Fibroblast of mammary gland (primary cell): ENCODE measurements at regions not wholly inside any gene's neighbourhood (a gene's known extent, or its start where the extent isn't known, plus 50 kb on each side); places are given as distances from the start of the nearest gene placed in this dataset.

Experiments
- DNase-seq: peaks from one replicate; pipeline ENCODE4 v3.0.0-alpha.2; 2010; ENCODE audit warnings: low read depth
- H3K4me3 ChIP-seq: 2 replicates; pipeline ENCODE4 v1.5.1; 2011; ENCODE audit warnings: low read depth, mild to moderate bottlenecking, low read length, moderate library complexity; ENCODE audit not compliant: control insufficient read depth
- CTCF ChIP-seq: conservative IDR thresholded peaks from 2 replicates; pipeline ENCODE4 v1.5.1; 2011; ENCODE audit warnings: low read depth, low read length, inconsistent platforms; ENCODE audit not compliant: control insufficient read depth, insufficient read depth

- no peak for TF ChIP-seq CTCF
- DNase-seq = no peak
Measured at GRCh38 chr17:65467156-65467555, 94.3 kb downstream of the AXIN2 start.

DNA sequence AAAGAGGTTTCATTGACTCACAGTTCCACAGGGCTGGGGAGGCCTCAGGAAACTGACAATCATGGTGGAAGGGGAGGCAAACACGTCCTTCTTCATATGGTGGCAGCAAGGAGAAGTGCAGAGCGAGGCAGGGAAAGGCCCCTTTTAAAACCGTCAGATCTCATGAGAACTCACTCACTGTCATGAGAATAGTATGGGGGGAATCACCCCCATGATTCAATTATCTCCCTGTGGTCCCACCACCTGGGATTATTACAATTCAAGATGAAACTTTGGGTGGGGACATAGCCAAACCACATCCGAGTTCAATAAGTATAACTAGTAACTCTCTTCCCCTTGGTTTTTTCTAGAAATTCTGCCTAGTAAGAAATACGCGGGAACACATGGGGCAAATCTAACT is 94.9 kb downstream of the AXIN2 start:
- DNase-seq = no peak
- no peak overlapping the region for H3K4me3 ChIP-seq
- no peak for TF ChIP-seq CTCF

More at GRCh38 chr17:65467156-65467555, 94.3 kb downstream of the AXIN2 start:
- H3K4me3 ChIP-seq = no peak overlapping the region

DNA sequence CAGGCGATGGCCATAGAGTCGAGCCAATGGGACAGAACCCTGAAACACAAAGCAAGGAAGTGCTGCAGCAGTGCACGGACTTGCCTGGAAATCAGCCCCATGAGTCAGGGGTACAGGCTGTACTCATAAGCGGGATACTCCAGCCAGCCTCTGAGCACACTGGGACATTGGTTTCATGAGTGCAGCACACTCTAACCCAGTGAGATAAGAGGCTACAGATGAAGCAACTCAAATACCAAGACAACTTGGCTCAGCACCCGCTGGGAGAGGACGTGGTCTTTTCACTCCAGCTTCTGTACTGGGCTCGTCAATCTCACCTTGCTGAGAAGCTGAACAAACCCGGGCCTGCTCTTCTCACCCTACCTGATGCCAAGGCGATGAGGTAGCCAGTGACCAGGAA is 98.2 kb downstream of the AXIN2 start:
- TF ChIP-seq CTCF = no peak
- peak; percentile 90 for DNase-seq
- no peak overlapping the region for H3K4me3 ChIP-seq

GRCh38 chr17:65459677-65460347 is 101.6 kb downstream of the AXIN2 start:
- TF ChIP-seq CTCF = no peak
- no peak for DNase-seq

GRCh38 chr17:65457635-65458257 is 103.7 kb downstream of the AXIN2 start:
- DNase-seq = no peak
- TF ChIP-seq CTCF = no peak
- no peak overlapping the region for H3K4me3 ChIP-seq

More at GRCh38 chr17:65459677-65460347, 101.6 kb downstream of the AXIN2 start:
- H3K4me3 ChIP-seq = no peak overlapping the region

DNA sequence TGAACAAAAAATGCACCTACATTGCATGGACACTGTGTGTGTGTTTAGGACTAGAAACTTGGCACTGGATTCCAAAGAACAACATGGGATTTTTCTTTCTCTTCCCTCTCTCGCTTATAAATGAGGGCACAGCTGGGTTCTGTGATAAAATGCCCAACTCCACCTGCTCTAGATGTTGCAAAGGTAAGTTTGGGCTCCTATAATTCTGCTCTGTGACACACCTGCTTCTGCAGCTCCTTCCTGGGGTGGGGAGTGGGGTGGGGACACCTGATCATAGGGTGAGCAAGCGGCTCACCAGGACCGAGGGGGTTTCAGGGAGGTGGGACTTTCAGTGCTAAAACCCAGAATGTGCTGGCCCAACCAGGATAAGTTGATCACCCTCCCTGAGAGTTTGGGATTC is 104.3 kb downstream of the AXIN2 start:
- no peak for DNase-seq
- no peak overlapping the region for H3K4me3 ChIP-seq
- no peak for TF ChIP-seq CTCF
